ENCODE measurements at regions not wholly inside any gene's neighbourhood (a gene's known extent, or its start where the extent isn't known, plus 50 kb on each side); places are given as distances from the start of the nearest gene placed in this dataset.

- CTCF ChIA-PET, result no interaction called here
These were observed 131.8 kb downstream of the TES start for GRCh38 chr7:116342125-116342524.

DNA sequence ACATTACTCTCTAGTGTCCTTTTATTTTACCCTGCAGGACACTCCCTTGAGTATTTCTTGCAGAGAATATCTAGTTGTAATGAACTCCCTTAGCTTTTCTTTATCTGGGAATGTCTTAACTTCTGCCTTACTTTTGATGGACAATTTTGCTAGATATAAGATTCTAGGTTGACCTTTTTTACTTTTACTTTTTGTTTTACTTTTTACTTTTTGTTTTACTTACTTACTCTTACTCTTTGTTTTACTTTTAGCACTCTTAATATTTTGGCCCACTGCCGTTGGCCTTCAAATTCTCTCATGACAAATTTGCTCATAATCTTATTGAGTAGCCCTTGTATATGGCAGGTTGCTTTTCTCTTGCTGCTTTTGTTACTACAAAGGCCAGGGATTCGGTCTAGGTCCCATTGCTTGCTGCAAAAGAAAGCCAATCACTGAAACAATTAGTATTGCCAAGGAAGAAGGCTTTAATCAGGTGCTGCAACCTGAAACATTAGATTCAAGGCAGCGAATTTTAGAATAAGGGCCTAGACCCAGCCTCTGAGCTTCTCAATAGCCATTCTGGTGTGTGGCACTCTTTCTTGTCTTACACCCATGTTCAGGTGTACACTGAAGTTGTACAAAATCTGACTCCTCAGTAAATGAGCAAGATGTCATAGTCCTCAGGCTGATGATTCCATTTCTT, 137.0 kb downstream of the TES start:
- no peak overlapping the region for H2AFZ ChIP-seq
- no peaks in the 10 kb centered on the region for H3F3A ChIP-seq (ENCODE audit: insufficient read depth, low read depth)
- CTCF ChIA-PET, result no interaction called here
- no peaks in the 10 kb centered on the region for H3K27me3 ChIP-seq (ENCODE audit: insufficient read depth, low read depth)
- H3K27ac ChIP-seq, result no peak overlapping the region
- H3K9me3 ChIP-seq (ENCODE audit: insufficient read depth, low read depth), result peaks cover 5% of the 10 kb centered on the region; the same call in 1 of the 2 replicates
- no peaks in the 10 kb centered on the region for H3K9me2 ChIP-seq (ENCODE audit: insufficient read depth)
- no peak overlapping the region for H3K4me3 ChIP-seq
- no peaks in the 10 kb centered on the region for H4K20me1 ChIP-seq (ENCODE audit: insufficient read depth)
- intact Hi-C loops (cut with micrococcal nuclease; ENCODE audit: unreplicated experiment), result no loop called here
- no peak for DNase-seq
- H3K4me1 ChIP-seq (replicated peaks; ENCODE audit: insufficient read depth), result peaks cover 4% of the 10 kb centered on the region; the same call in 1 of the 2 replicates
- no TSS peak for BruUV-seq (replicated peaks)
- TF ChIP-seq EZH2 (IDR thresholded peaks at IDR 0.05; ENCODE audit: low read depth), result no peak
- TF ChIP-seq, protein P1, sequence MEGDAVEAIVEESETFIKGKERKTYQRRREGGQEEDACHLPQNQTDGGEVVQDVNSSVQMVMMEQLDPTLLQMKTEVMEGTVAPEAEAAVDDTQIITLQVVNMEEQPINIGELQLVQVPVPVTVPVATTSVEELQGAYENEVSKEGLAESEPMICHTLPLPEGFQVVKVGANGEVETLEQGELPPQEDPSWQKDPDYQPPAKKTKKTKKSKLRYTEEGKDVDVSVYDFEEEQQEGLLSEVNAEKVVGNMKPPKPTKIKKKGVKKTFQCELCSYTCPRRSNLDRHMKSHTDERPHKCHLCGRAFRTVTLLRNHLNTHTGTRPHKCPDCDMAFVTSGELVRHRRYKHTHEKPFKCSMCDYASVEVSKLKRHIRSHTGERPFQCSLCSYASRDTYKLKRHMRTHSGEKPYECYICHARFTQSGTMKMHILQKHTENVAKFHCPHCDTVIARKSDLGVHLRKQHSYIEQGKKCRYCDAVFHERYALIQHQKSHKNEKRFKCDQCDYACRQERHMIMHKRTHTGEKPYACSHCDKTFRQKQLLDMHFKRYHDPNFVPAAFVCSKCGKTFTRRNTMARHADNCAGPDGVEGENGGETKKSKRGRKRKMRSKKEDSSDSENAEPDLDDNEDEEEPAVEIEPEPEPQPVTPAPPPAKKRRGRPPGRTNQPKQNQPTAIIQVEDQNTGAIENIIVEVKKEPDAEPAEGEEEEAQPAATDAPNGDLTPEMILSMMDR (conservative IDR thresholded peaks at IDR 0.05), result no peak
- no peaks in the 10 kb centered on the region for H3K79me2 ChIP-seq (ENCODE audit: low read depth)
- H3K4me2 ChIP-seq, result no peak overlapping the region
- POLR2A ChIA-PET (ENCODE audit: unreplicated experiment), result no interaction called here
- no peaks in the 10 kb centered on the region for H3K36me3 ChIP-seq (ENCODE audit: low read depth)

More at GRCh38 chr7:116342125-116342524, 131.8 kb downstream of the TES start:
- no peak overlapping the region for H3K4me3 ChIP-seq
- no peaks in the 10 kb centered on the region for H3K36me3 ChIP-seq (ENCODE audit: low read depth)
- 0 out of 2 replicates have a peak, but pooled peaks cover 5% of the 10 kb centered on the region for H3K9me3 ChIP-seq (ENCODE audit: insufficient read depth, low read depth)
- TF ChIP-seq, protein P1 (conservative IDR thresholded peaks at IDR 0.05), result no peak
- no peaks in the 10 kb centered on the region for H3F3A ChIP-seq (ENCODE audit: insufficient read depth, low read depth)
- DNase-seq, result no peak
- no peaks in the 10 kb centered on the region for H3K79me2 ChIP-seq (ENCODE audit: low read depth)
- no peak overlapping the region for H2AFZ ChIP-seq
- H4K20me1 ChIP-seq (ENCODE audit: insufficient read depth), result no peaks in the 10 kb centered on the region
- intact Hi-C loops (cut with micrococcal nuclease; ENCODE audit: unreplicated experiment), result no loop called here
- H3K27ac ChIP-seq, result no peak overlapping the region
- H3K4me1 ChIP-seq (replicated peaks; ENCODE audit: insufficient read depth), result peaks cover 9% of the 10 kb centered on the region; the same call in 1 of the 2 replicates
- no peaks in the 10 kb centered on the region for H3K27me3 ChIP-seq (ENCODE audit: insufficient read depth, low read depth)
- H3K9me2 ChIP-seq (ENCODE audit: insufficient read depth), result no peaks in the 10 kb centered on the region
- POLR2A ChIA-PET (ENCODE audit: unreplicated experiment), result interaction anchor here (0.7 kb wide), 1 partner anchor 493 kb away, joined by 10 read pairs; no protein-coding TSS in a partner anchor
- H3K4me2 ChIP-seq, result no peak overlapping the region
- no TSS peak for BruUV-seq (replicated peaks)

- ChIA-PET CTCF (no interaction called here), POLR2A (ENCODE audit: unreplicated experiment) (no interaction called here)
- Histone ChIP-seq H3K4me2 (no peak overlapping the region), H3K4me1 (replicated peaks; ENCODE audit: insufficient read depth) (peaks cover 13% of the 10 kb centered on the region), H3K27ac (no peak overlapping the region), H3K36me3 (ENCODE audit: low read depth) (no peaks in the 10 kb centered on the region), H3K27me3 (ENCODE audit: insufficient read depth, low read depth) (no peaks in the 10 kb centered on the region), H3K4me3 (no peak overlapping the region), H3K9me3 (ENCODE audit: insufficient read depth, low read depth) (peaks cover 4% of the 10 kb centered on the region; the same call in 1 of the 2 replicates), H2AFZ (no peak overlapping the region), H3F3A (ENCODE audit: insufficient read depth, low read depth) (peaks cover 5% of the 10 kb centered on the region), H4K20me1 (ENCODE audit: insufficient read depth) (no peaks in the 10 kb centered on the region), H3K9me2 (ENCODE audit: insufficient read depth) (no peaks in the 10 kb centered on the region), H3K79me2 (ENCODE audit: low read depth) (no peaks in the 10 kb centered on the region)
- DNase-seq, result no peak
- intact Hi-C loops (cut with micrococcal nuclease; ENCODE audit: unreplicated experiment), result no loop called here
- no TSS peak for BruUV-seq (replicated peaks)
- TF ChIP-seq EZH2 (IDR thresholded peaks at IDR 0.05; ENCODE audit: low read depth), result no peak
- TF ChIP-seq, protein P1 (conservative IDR thresholded peaks at IDR 0.05), result no peak
These were observed 138.0 kb downstream of the TES start for GRCh38 chr7:116348346-116348745.

Measured in PC-9 (cell line).